Activated CD8-positive, alpha-beta memory T cell treated with anti-CD3 and anti-CD28 coated beads for 36 hours (primary cell): ENCODE measurements at regions not wholly inside any gene's neighbourhood (a gene's known extent, or its start where the extent isn't known, plus 50 kb on each side); places are given as distances from the start of the nearest gene placed in this dataset.
"Not testable (repeated sequence)": the region's sequence is repeated elsewhere in the genome, so short reads cannot be mapped to it uniquely, and the experiment has no call there.

Source experiments
- CTCF ChIA-PET: fragments of 350-600 bp; sonication (Branson Sonifier 250); formaldehyde crosslinking; loops from one replicate; lab custom pipeline; 2021; ENCODE audit warnings: antibody characterized with exemption; lab: Charles Lee
- POLR2A ChIA-PET: fragments of 350-600 bp; sonication (Branson Sonifier 250); formaldehyde crosslinking; loops from one replicate; lab custom pipeline; 2021; ENCODE audit warnings: antibody characterized with exemption; lab: Charles Lee

DNA sequence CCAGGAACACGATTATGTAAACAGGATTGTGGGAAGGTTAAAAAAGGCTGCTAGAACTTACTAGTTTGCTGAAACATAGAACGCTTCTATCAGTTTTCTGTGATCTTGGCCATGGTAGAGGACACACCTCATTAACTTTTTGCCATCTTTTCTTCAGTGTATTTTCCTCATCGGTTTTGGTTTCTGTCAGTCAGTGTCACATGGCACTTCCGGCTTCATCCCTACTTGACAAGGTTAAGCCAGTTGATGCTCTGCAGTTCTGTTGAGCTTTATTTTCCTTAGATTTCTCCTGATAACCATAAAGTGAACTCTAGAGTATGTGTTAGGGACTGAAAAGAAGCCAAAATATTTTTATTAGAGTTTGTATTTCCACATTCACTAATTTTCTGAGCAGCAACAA, 147.5 kb downstream of the NDFIP2 start:
- ChIA-PET POLR2A (no interaction called here), CTCF (no interaction called here)

GRCh38 chr13:79626924-79627323, 146.0 kb downstream of the NDFIP2 start:
- CTCF ChIA-PET: no interaction called here
- POLR2A ChIA-PET: no interaction called here

GRCh38 chr13:79625517-79625916, 144.6 kb downstream of the NDFIP2 start:
- CTCF ChIA-PET: no interaction called here

DNA sequence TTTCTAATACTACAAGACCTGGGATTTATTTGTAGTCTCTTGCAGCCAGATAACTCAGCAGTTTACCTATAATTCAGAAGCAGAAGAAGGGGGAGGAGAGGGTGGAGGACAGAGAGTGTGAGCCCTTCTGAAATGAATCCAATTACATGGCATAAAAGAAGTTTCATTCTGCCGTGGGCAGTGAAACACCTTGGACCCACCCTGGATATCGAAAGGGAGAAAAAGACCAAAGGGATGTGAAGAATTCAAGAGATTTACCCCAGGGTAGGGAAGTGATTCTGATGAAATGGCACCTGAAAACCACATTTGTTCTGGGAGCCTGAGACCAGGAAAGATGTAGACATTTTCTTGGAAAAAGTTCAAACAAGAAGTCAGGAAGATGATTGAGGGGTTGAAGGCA, 140.9 kb downstream of the NDFIP2 start:
- CTCF ChIA-PET: no interaction called here

More at GRCh38 chr13:79625517-79625916, 144.6 kb downstream of the NDFIP2 start:
- POLR2A ChIA-PET: no interaction called here

DNA sequence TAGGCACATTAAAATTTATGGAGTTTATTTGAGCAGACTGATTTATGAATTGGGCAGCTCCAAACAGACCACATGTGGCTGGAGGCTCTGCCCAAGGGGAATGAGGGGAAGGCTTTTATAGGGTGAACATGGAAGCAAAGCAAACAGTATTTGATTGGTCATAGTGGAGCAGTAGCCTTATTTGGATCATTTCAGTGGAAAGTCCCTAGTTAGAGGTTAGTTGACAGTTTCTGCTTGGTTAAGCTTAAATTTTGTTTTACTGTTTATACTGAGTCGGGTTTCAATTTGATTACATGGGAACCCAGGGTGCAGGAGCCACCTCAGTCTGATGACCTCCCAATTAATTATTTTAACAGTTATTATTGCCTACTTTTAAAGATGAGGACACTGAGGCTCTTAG, 140.5 kb downstream of the NDFIP2 start:
- CTCF ChIA-PET: no interaction called here
- POLR2A ChIA-PET: no interaction called here

More for the DNA sequence above, 140.9 kb downstream of the NDFIP2 start:
- POLR2A ChIA-PET: no interaction called here

DNA sequence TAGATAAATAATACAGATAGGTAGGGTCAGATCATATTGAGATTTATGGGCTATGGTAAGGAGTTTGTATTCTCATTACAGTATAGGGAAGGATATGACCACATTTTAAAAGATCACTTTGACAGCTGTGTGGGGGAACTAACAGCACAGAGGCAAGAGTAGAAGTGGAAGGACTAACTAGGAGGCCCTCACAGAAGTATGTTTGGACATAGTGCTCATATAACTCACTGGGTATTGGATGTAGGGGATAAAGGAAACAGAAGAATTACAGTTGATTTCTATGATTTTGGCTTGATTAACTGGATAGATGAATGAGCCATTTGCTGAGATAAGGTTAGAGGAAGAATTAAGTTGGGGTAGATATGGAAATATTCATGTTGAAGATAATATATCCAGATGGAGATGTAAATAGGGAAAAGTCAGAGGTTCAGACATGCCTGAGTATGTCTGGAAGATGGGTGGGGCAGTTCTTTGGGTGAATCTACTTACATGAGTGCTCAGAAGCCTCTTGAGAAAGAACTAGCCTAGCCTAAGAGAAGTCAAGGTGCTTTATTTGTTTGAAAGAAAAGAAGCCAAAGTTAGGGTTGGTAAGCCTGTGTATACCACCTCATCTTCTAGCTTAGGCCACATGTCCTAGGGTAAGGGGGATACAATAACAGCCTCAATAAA, 133.4 kb downstream of the NDFIP2 start:
- POLR2A ChIA-PET: no interaction called here

DNA sequence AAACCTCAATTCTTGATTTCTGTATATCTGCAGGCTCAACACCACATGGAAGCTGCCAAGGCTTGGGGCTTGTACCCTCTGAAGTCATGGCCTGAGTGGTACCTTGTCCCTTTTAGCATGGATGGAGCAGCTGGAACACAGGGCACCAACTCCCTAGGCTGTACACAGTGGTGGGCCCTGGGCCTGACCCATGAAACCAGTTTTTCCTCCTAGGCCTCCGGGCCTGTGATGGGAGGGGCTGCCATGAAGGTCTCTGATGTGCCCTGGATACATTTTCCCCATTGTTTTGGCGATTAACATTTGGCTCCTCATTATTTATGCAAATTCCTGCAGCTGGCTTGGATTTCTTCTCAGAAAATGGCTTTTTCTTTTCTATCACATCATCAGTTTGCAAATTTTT, 131.6 kb downstream of the NDFIP2 start:
- ChIA-PET CTCF (no interaction called here), POLR2A (no interaction called here)

More for the DNA sequence above, 133.4 kb downstream of the NDFIP2 start:
- CTCF ChIA-PET: no interaction called here

DNA sequence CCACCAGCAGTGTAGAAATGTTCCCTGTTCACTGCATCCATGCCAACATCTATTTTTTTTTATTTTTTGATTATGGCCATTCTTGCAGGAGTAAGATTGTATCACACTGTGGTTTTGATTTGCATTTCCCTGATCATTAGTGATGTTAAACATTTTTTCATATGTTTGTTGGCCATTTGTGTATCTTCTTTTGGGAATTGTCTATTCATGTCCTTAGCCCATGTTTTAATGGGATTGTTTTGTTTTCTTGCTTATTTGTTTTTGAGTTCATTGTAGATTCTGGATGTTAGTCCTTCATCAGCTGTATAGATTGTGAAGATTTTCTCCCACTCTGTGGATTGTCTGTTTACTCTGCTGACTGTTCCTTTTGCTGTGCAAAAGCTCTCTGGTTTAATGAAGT, 126.9 kb downstream of the NDFIP2 start:
- CTCF ChIA-PET, POLR2A ChIA-PET: not testable (repeated sequence)
